HCT116 (cell line): ENCODE measurements at regions not wholly inside any gene's neighbourhood (a gene's known extent, or its start where the extent isn't known, plus 50 kb on each side); places are given as distances from the start of the nearest gene placed in this dataset.

ENCODE experiments used
- ATAC-seq: fragments of 200-7000 bp; cut with Tn5 transposase; 2 replicates; pipeline ENCODE4 v1.9.1; 2020; ENCODE audit warnings: mild to moderate bottlenecking, moderate library complexity
- BruUV-seq: library from RNA; stranded (reverse); fragments of 400-500 nt; replicated peaks from 2 replicates; lab custom pipeline; 2021; lab: Mats Ljungman, UMichigan
- CTCF ChIA-PET: fragments of 300-600 bp; sonication (Branson Sonifier 250); formaldehyde crosslinking; loops from one replicate; lab custom pipeline; 2021; ENCODE audit warnings: antibody characterized with exemption; lab: Charles Lee
- POLR2A ChIA-PET: fragments of 300-600, 350-600 bp; sonication (Branson Sonifier 250); formaldehyde crosslinking; loops from one replicate; lab custom pipeline; 2021; ENCODE audit warnings: antibody characterized with exemption; lab: Charles Lee
- RAD21 ChIA-PET, 2 experiments: fragments of 300-600 bp; sonication (Branson Sonifier 250); formaldehyde crosslinking; loops; one replicate each; lab custom pipeline; 2023; ENCODE audit warnings: low total read pairs in 2 of 2; ENCODE audit not compliant: uncharacterized antibody in 2 of 2, unreplicated experiment in 2 of 2, low non-redundant PET in 1 of 2; lab: Charles Lee
- DNase-seq: peaks from one replicate; pipeline ENCODE4 v3.0.0-alpha.2; 2010; ENCODE audit warnings: low read depth, low spot score
- H2AFZ ChIP-seq: fragments of 200-600 bp; shearing (Covaris generic), sonication (generic); 2 replicates; pipeline ENCODE4 v1.6.1; 2017; ENCODE audit warnings: low read depth, mixed run types, mixed read lengths, antibody characterized with exemption, low read length; ENCODE audit not compliant: poor library complexity, severe bottlenecking
- H3K27ac ChIP-seq: 2 replicates; pipeline ENCODE4 v1.5.1; 2012; ENCODE audit warnings: low read depth, low read length
- H3K27me3 ChIP-seq: fragments of 200-600 bp; sonication (generic); 2 replicates; pipeline ENCODE4 v1.6.1; 2016; ENCODE audit warnings: mixed run types, low read length, mixed read lengths; ENCODE audit not compliant: insufficient read depth
- H3K36me3 ChIP-seq, 2 experiments: fragments of 200-500 bp in 1 of 2; fragments of 200-600 bp in 1 of 2; sonication (Bioruptor generic) in 1 of 2; sonication (generic) in 1 of 2; 2 replicates each; pipeline versions ENCODE4 v1.5.1 to v1.6.1; 2014 to 2016; ENCODE audit warnings: low read length in 2 of 2, inconsistent platforms in 1 of 2, mixed read lengths in 1 of 2, mixed run types in 1 of 2; ENCODE audit not compliant: insufficient read depth in 2 of 2, control insufficient read depth in 1 of 2
- H3K4me1 ChIP-seq, 2 experiments: fragments of 200-600 bp in 1 of 2; sonication (generic) in 1 of 2; 2 replicates each; pipeline versions ENCODE4 v1.5.1 to v1.6.1; 2012 to 2017; ENCODE audit warnings: low read length in 2 of 2, inconsistent platforms in 1 of 2, mild to moderate bottlenecking in 1 of 2, mixed read lengths in 1 of 2, mixed run types in 1 of 2, moderate library complexity in 1 of 2; ENCODE audit not compliant: insufficient read depth in 2 of 2, control insufficient read depth in 1 of 2
- H3K4me2 ChIP-seq: fragments of 200-600 bp; sonication (generic); 2 replicates; pipeline ENCODE4 v1.6.1; 2017; ENCODE audit warnings: mixed run types, low read length, mixed read lengths
- H3K4me3 ChIP-seq, 2 experiments: fragments of 200-600 bp in 1 of 2; sonication (generic) in 1 of 2; replicated peaks in 1 of 2; 2 replicates each; pipeline ENCODE4 v1.5.1; 2011 to 2016; ENCODE audit warnings: low read length in 2 of 2, control low read depth in 1 of 2, low read depth in 1 of 2, mild to moderate bottlenecking in 1 of 2, mixed read lengths in 1 of 2, mixed run types in 1 of 2
- H3K79me2 ChIP-seq: fragments of 200-600 bp; sonication (generic); 2 replicates; pipeline ENCODE4 v1.6.1; 2017; ENCODE audit warnings: mild to moderate bottlenecking, mixed run types, low read length, moderate library complexity, mixed read lengths; ENCODE audit not compliant: insufficient read depth
- H3K9ac ChIP-seq: fragments of 200-600 bp; sonication (generic); 2 replicates; pipeline ENCODE4 v1.6.1; 2016; ENCODE audit warnings: low read length, mixed read lengths
- H3K9me2 ChIP-seq: fragments of 200-600 bp; sonication (generic), shearing (Covaris generic); 2 replicates; pipeline ENCODE4 v1.6.1; 2017; ENCODE audit warnings: mixed run types, mild to moderate bottlenecking, moderate library complexity; ENCODE audit not compliant: insufficient read depth
- H3K9me3 ChIP-seq, 2 experiments: fragments of 200-500 bp in 1 of 2; fragments of 200-600 bp in 1 of 2; sonication (Bioruptor generic) in 1 of 2; sonication (generic) in 1 of 2; 2 replicates each; pipeline ENCODE4 v1.6.1; 2014 to 2017; ENCODE audit warnings: low read length in 2 of 2, mixed read lengths in 2 of 2, inconsistent platforms in 1 of 2, low read depth in 1 of 2, mild to moderate bottlenecking in 1 of 2, mixed run types in 1 of 2, moderate library complexity in 1 of 2; ENCODE audit not compliant: control insufficient read depth in 1 of 2, insufficient read depth in 1 of 2
- H4K20me1 ChIP-seq: fragments of 200-600 bp; sonication (generic), shearing (Covaris generic); 2 replicates; pipeline ENCODE4 v1.6.1; 2017; ENCODE audit warnings: mixed run types, mild to moderate bottlenecking, moderate library complexity; ENCODE audit not compliant: insufficient read depth
- ATF3 ChIP-seq: IDR thresholded peaks from 2 replicates; pipeline ENCODE4 v1.6.1; 2012
- CEBPB ChIP-seq: IDR thresholded peaks from 2 replicates; pipeline ENCODE4 v1.6.1; 2012; ENCODE audit warnings: low read depth
- CTCF ChIP-seq, 3 experiments: fragments of 200-600 bp in 1 of 3; sonication (generic) in 1 of 3; IDR thresholded peaks in 2 of 3; conservative IDR thresholded peaks in 1 of 3; 2 replicates each; pipeline ENCODE4 v1.5.1; 2012 to 2017; ENCODE audit warnings: low read depth in 2 of 3, low read length in 2 of 3, antibody characterized with exemption in 1 of 3, borderline replicate concordance in 1 of 3, control low read depth in 1 of 3, mild to moderate bottlenecking in 1 of 3, mixed read lengths in 1 of 3, mixed run types in 1 of 3, moderate library complexity in 1 of 3; ENCODE audit not compliant: insufficient read depth in 1 of 3
- EZH2 ChIP-seq: fragments of 200-600 bp; sonication (generic); IDR thresholded peaks from 2 replicates; pipeline ENCODE4 v1.6.1; 2017; ENCODE audit warnings: antibody characterized with exemption, mixed run types
- EZH2phosphoT487 ChIP-seq: fragments of 200-600 bp; IDR thresholded peaks from 2 replicates; pipeline ENCODE4 v1.6.1; 2018; ENCODE audit warnings: antibody characterized with exemption, borderline replicate concordance
- FOSL1 ChIP-seq: IDR thresholded peaks from 2 replicates; pipeline ENCODE4 v1.6.1; 2012; ENCODE audit warnings: low read depth
- MAX ChIP-seq: IDR thresholded peaks from 2 replicates; pipeline ENCODE4 v1.6.1; 2012
- POLR2A ChIP-seq: IDR thresholded peaks from 2 replicates; pipeline ENCODE4 v1.7.0; 2011; ENCODE audit warnings: borderline replicate concordance; ENCODE audit not compliant: insufficient read depth, insufficient read length; ENCODE audit errors: extremely low read depth
- POLR2AphosphoS5 ChIP-seq: IDR thresholded peaks from 2 replicates; pipeline ENCODE4 v1.6.1; 2011; ENCODE audit warnings: mild to moderate bottlenecking, low read depth, low read length, moderate library complexity
- RAD21 ChIP-seq: IDR thresholded peaks from 2 replicates; pipeline ENCODE4 v1.6.1; 2012; ENCODE audit warnings: low read depth, mild to moderate bottlenecking
- REST ChIP-seq: IDR thresholded peaks from 2 replicates; pipeline ENCODE4 v1.6.1; 2012; ENCODE audit warnings: low read depth
- SIN3A ChIP-seq: IDR thresholded peaks from 2 replicates; pipeline ENCODE4 v1.6.1; 2012; ENCODE audit warnings: low read depth
- SP1 ChIP-seq: IDR thresholded peaks from 2 replicates; pipeline ENCODE4 v1.6.1; 2012; ENCODE audit warnings: low read depth
- SRF ChIP-seq: IDR thresholded peaks from 2 replicates; pipeline ENCODE4 v1.6.1; 2012; ENCODE audit warnings: low read depth
- TCF7L2 ChIP-seq: IDR thresholded peaks from 2 replicates; pipeline ENCODE4 v1.7.0; 2011; ENCODE audit warnings: borderline replicate concordance, inconsistent platforms; ENCODE audit not compliant: insufficient read depth, insufficient read length; ENCODE audit errors: extremely low read depth
- ZFX ChIP-seq: fragments of 450-650 bp; IDR thresholded peaks from 2 replicates; pipeline ENCODE4 v1.6.1; 2017
- ZNF274 ChIP-seq: fragments of 200-500 bp; sonication (Bioruptor generic); IDR thresholded peaks from 2 replicates; pipeline ENCODE4 v1.6.1; 2014; ENCODE audit warnings: mild to moderate bottlenecking, low read depth, low read length, inconsistent platforms
- intact Hi-C: fragments of 100-400 bp; cut with micrococcal nuclease; formaldehyde crosslinking; loops from 2 replicates; pipeline ENCODE4 v1.10.0; 2022

GRCh38 chr5:112012104-112012503, 255.1 kb upstream of the NREP start:
- DNase-seq (no peak), ATAC-seq (no peak)
- no peaks in the 10 kb centered on the region for H3K9me3 ChIP-seq
- intact Hi-C loops = no loop called here
- no peaks in the 10 kb centered on the region for H3K36me3 ChIP-seq
- H3K4me3 ChIP-seq = no peak overlapping the region
- H3K27me3 ChIP-seq = no peaks in the 10 kb centered on the region
- no peaks in the 10 kb centered on the region for H3K9me2 ChIP-seq
- H3K27ac ChIP-seq = no peak overlapping the region
- RAD21 ChIA-PET = no interaction called here
- no peaks in the 10 kb centered on the region for H3K4me1 ChIP-seq
- no peak overlapping the region for H2AFZ ChIP-seq
- BruUV-seq = no TSS peak
- H4K20me1 ChIP-seq = no peaks in the 10 kb centered on the region
- POLR2A ChIA-PET = no interaction called here
- TF ChIP-seq CEBPB (no peak), MAX (no peak), SRF (no peak), RAD21 (no peak), POLR2AphosphoS5 (no peak), SP1 (no peak), CTCF (IDR thresholded peaks at IDR 0.05 in 2 of 3, conservative IDR thresholded peaks at IDR 0.05 in 1 of 3; ENCODE audit: borderline replicate concordance in 1 of 3, insufficient read depth in 1 of 3, low read depth in 2 of 3, low read length in 2 of 3) (no peak), EZH2phosphoT487 (no peak), SIN3A (no peak), ATF3 (no peak), ZFX (no peak), ZNF274 (no peak), FOSL1 (no peak), TCF7L2 (no peak), EZH2 (no peak), POLR2A (no peak), REST (no peak)
- H3K9ac ChIP-seq = no peak overlapping the region
- H3K79me2 ChIP-seq = no peaks in the 10 kb centered on the region
- H3K4me2 ChIP-seq = no peak overlapping the region
- CTCF ChIA-PET = no interaction called here
